Neutrophil (primary cell): ENCODE measurements at regions not wholly inside any gene's neighbourhood (a gene's known extent, or its start where the extent isn't known, plus 50 kb on each side); places are given as distances from the start of the nearest gene placed in this dataset.

Experiments
- H3K27ac ChIP-seq: fragments of 200-600 bp; sonication (generic); 2 replicates; pipeline ENCODE4 v1.5.1; 2016; ENCODE audit warnings: mild to moderate bottlenecking, moderate library complexity
- H3K27me3 ChIP-seq: fragments of 200-600 bp; sonication (generic); 2 replicates; pipeline ENCODE4 v1.6.0; 2016; ENCODE audit warnings: mild to moderate bottlenecking
- H3K36me3 ChIP-seq: fragments of 200-600 bp; sonication (generic); 2 replicates; pipeline ENCODE4 v1.5.1; 2017
- H3K4me1 ChIP-seq, 2 experiments: fragments of 200-600 bp in 1 of 2; sonication (generic) in 1 of 2; 1 replicate in 1 of 2; 2 replicates in 1 of 2; pipeline versions ENCODE4 v1.5.1 to v1.6.1; 2013 to 2016; ENCODE audit warnings: low read depth in 1 of 2, low read length in 1 of 2, mild to moderate bottlenecking in 1 of 2, moderate library complexity in 1 of 2; ENCODE audit not compliant: control insufficient read depth in 1 of 2, insufficient read depth in 1 of 2
- H3K4me3 ChIP-seq, 2 experiments: fragments of 200-600 bp in 1 of 2; sonication (generic) in 1 of 2; 1 replicate in 1 of 2; 2 replicates in 1 of 2; pipeline ENCODE4 v1.5.1; 2013 to 2016; ENCODE audit warnings: low read depth in 1 of 2, low read length in 1 of 2, mild to moderate bottlenecking in 1 of 2, moderate library complexity in 1 of 2
- H3K9me3 ChIP-seq: fragments of 200-600 bp; sonication (generic); 2 replicates; pipeline ENCODE4 v1.5.1; 2016
- CTCF ChIP-seq: fragments of 200-600 bp; sonication (generic); IDR thresholded peaks from 2 replicates; pipeline ENCODE4 v1.5.1; 2016; ENCODE audit warnings: antibody characterized with exemption

GRCh38 chr2:181319286-181319685 lies 137.9 kb upstream of the ITGA4 start:
- no peak overlapping the region for H3K27ac ChIP-seq
- H3K9me3 ChIP-seq: no peaks in the 10 kb centered on the region
- no peak overlapping the region for H3K4me3 ChIP-seq
- no peaks in the 10 kb centered on the region for H3K4me1 ChIP-seq
- no peak for TF ChIP-seq CTCF
- no peaks in the 10 kb centered on the region for H3K36me3 ChIP-seq
- no peaks in the 10 kb centered on the region for H3K27me3 ChIP-seq

GRCh38 chr2:181320638-181321037 lies 136.5 kb upstream of the ITGA4 start:
- no peak for TF ChIP-seq CTCF
- H3K4me3 ChIP-seq: no peak overlapping the region
- H3K4me1 ChIP-seq: no peaks in the 10 kb centered on the region

DNA sequence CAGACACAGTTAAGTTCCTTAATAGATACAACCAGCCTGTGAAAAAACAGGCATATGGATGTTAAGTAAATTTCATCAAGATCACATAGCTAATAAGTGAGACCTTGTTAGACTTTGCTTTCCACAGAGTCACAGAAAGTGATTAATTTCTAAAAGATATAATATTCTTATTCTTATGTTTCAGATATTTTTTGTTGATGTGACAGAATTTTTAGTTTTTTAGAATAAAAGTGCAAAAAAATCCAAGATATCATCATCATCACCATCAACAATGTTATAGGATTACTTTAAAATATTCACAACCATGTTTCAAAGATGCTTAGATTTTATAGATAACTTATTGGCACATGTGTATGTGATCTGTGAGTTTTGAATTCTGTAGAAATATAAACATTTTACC lies 132.3 kb upstream of the ITGA4 start:
- H3K9me3 ChIP-seq: no peaks in the 10 kb centered on the region
- H3K4me1 ChIP-seq: no peaks in the 10 kb centered on the region
- H3K27me3 ChIP-seq: no peaks in the 10 kb centered on the region
- no peak overlapping the region for H3K27ac ChIP-seq
- no peak for TF ChIP-seq CTCF
- H3K4me3 ChIP-seq: no peak overlapping the region
- no peaks in the 10 kb centered on the region for H3K36me3 ChIP-seq

More at GRCh38 chr2:181320638-181321037, 136.5 kb upstream of the ITGA4 start:
- Histone ChIP-seq H3K27me3 (no peaks in the 10 kb centered on the region), H3K27ac (no peak overlapping the region), H3K36me3 (no peaks in the 10 kb centered on the region), H3K9me3 (no peaks in the 10 kb centered on the region)

- no peak overlapping the region for H3K4me3 ChIP-seq
- no peak for TF ChIP-seq CTCF
- no peaks in the 10 kb centered on the region for H3K9me3 ChIP-seq
- no peaks in the 10 kb centered on the region for H3K36me3 ChIP-seq
- no peak overlapping the region for H3K27ac ChIP-seq
- no peaks in the 10 kb centered on the region for H3K27me3 ChIP-seq
- H3K4me1 ChIP-seq: no peaks in the 10 kb centered on the region
These were observed 130.5 kb upstream of the ITGA4 start for GRCh38 chr2:181326661-181327060.

GRCh38 chr2:181330286-181330685 lies 126.9 kb upstream of the ITGA4 start:
- Histone ChIP-seq H3K4me3 (no peak overlapping the region), H3K4me1 (no peaks in the 10 kb centered on the region), H3K27ac (no peak overlapping the region), H3K27me3 (no peaks in the 10 kb centered on the region), H3K36me3 (no peaks in the 10 kb centered on the region), H3K9me3 (no peaks in the 10 kb centered on the region)
- TF ChIP-seq CTCF: no peak

- no peaks in the 10 kb centered on the region for H3K9me3 ChIP-seq
- H3K36me3 ChIP-seq: no peaks in the 10 kb centered on the region
- TF ChIP-seq CTCF: no peak
- H3K27ac ChIP-seq: no peak overlapping the region
- H3K4me3 ChIP-seq: no peak overlapping the region
- H3K27me3 ChIP-seq: no peaks in the 10 kb centered on the region
- H3K4me1 ChIP-seq: no peaks in the 10 kb centered on the region
These were observed 125.1 kb upstream of the ITGA4 start for GRCh38 chr2:181332044-181332605.
